MCF 10A (cell line): ENCODE measurements at regions not wholly inside any gene's neighbourhood (a gene's known extent, or its start where the extent isn't known, plus 50 kb on each side); places are given as distances from the start of the nearest gene placed in this dataset.

Source experiments
- BruUV-seq: library from RNA; stranded (reverse); fragments of 400-500 nt; replicated peaks from 2 replicates; lab custom pipeline; 2021; lab: Mats Ljungman, UMichigan
- CTCF ChIA-PET: fragments of 300-600 bp; sonication (Branson Sonifier 250); formaldehyde crosslinking; extraction: SDS; loops from one replicate; lab custom pipeline; 2021; ENCODE audit warnings: antibody characterized with exemption, inconsistent platforms; lab: Yijun Ruan, JAX
- POLR2A ChIA-PET: fragments of 300-600, 350-650 bp; sonication (Branson Sonifier 250); formaldehyde crosslinking; extraction: SDS; loops from one replicate; lab custom pipeline; 2020; ENCODE audit warnings: antibody characterized with exemption, inconsistent platforms; lab: Yijun Ruan, JAX
- DNase-seq: peaks from one replicate; pipeline ENCODE4 v3.0.0-alpha.2; 2018; ENCODE audit not compliant: unreplicated experiment
- H3K27ac Mint-ChIP-seq: one replicate; pipeline ENCODE4 v1.8.0; 2022; ENCODE audit warnings: mild to moderate bottlenecking, low read depth, mixed read lengths; ENCODE audit not compliant: unreplicated experiment
- H3K27me3 Mint-ChIP-seq: one replicate; pipeline ENCODE4 v1.8.0; 2022; ENCODE audit warnings: mixed read lengths; ENCODE audit not compliant: insufficient read depth, unreplicated experiment
- H3K36me3 Mint-ChIP-seq: one replicate; pipeline ENCODE4 v1.8.0; 2022; ENCODE audit warnings: mild to moderate bottlenecking, moderate library complexity, mixed read lengths; ENCODE audit not compliant: insufficient read depth, unreplicated experiment
- H3K4me1 Mint-ChIP-seq: one replicate; pipeline ENCODE4 v1.8.0; 2022; ENCODE audit warnings: mixed read lengths; ENCODE audit not compliant: insufficient read depth, unreplicated experiment
- H3K4me3 Mint-ChIP-seq: one replicate; pipeline ENCODE4 v1.8.0; 2022; ENCODE audit warnings: mild to moderate bottlenecking, moderate library complexity, mixed read lengths; ENCODE audit not compliant: unreplicated experiment
- H3K9me3 Mint-ChIP-seq: one replicate; pipeline ENCODE4 v1.8.0; 2022; ENCODE audit warnings: mixed read lengths; ENCODE audit not compliant: unreplicated experiment
- CTCF ChIP-seq: fragments of 200-600 bp; IDR thresholded peaks from one replicate; pipeline ENCODE4 v1.8.0; 2022; ENCODE audit warnings: antibody characterized with exemption, mild to moderate bottlenecking; ENCODE audit not compliant: unreplicated experiment
- intact Hi-C: fragments of 100-400 bp; cut with micrococcal nuclease; formaldehyde crosslinking; loops from 2 replicates; pipeline ENCODE4 v1.14.1; 2022

GRCh38 chr6:167776906-167777627 lies 49.6 kb upstream of the AFDN start:
- no peaks in the 10 kb centered on the region for H3K9me3 Mint-ChIP-seq
- H3K27ac Mint-ChIP-seq, result no peak overlapping the region
- POLR2A ChIA-PET, result no interaction called here
- no peak overlapping the region for H3K4me3 Mint-ChIP-seq
- intact Hi-C loops, result no loop called here
- no TSS peak for BruUV-seq
- DNase-seq, result no peak
- CTCF ChIA-PET, result interaction anchor here (0.7 to 1.1 kb wide), 3 partner anchors 9 to 24 kb away, joined by 3 to 6 read pairs (median 4); no protein-coding TSS in a partner anchor
- no peaks in the 10 kb centered on the region for H3K36me3 Mint-ChIP-seq
- no peaks in the 10 kb centered on the region for H3K4me1 Mint-ChIP-seq
- H3K27me3 Mint-ChIP-seq, result peaks cover 48% of the 10 kb centered on the region
- no peak for TF ChIP-seq CTCF
